Lower leg skin (tissue), 4 donors: ENCODE measurements at regions not wholly inside any gene's neighbourhood (a gene's known extent, or its start where the extent isn't known, plus 50 kb on each side); places are given as distances from the start of the nearest gene placed in this dataset.

Experiments
- DNase-seq, 2 donors: peaks; one replicate each; pipeline ENCODE4 v3.0.0-alpha.2; 2019; ENCODE audit warnings: low spot score in 2 of 2
- H3K4me3 ChIP-seq: fragments of 200-600 bp; sonication (generic); 2 replicates; pipeline ENCODE4 v1.5.1; 2017; ENCODE audit warnings: mild to moderate bottlenecking, low read depth; ENCODE audit not compliant: poor library complexity, severe bottlenecking
- CTCF ChIP-seq, 3 donors: fragments of 450-650 bp; IDR thresholded peaks; one replicate each; pipeline ENCODE4 v1.5.1; 2016; ENCODE audit warnings: antibody characterized with exemption in 3 of 3, mild to moderate bottlenecking in 3 of 3, moderate library complexity in 2 of 3
- POLR2A ChIP-seq, 2 donors: fragments of 450-650 bp; IDR thresholded peaks; one replicate each; pipeline ENCODE4 v1.6.1; 2016 to 2017; ENCODE audit warnings: antibody characterized with exemption in 2 of 2, mild to moderate bottlenecking in 1 of 2, moderate library complexity in 1 of 2
- WGBS, 2 donors: methylation state at CpG; one replicate each; pipeline ENCODE4 v1.1.5; 2018; 5-methylcytosine and 5-hydroxymethylcytosine counted together
- intact Hi-C: fragments of 100-400 bp; cut with DNase I; formaldehyde crosslinking; loops from one replicate; pipeline ENCODE4 v1.15.0; 2023; ENCODE audit warnings: low total_unique reads

- no peak for DNase-seq
- intact Hi-C loops = no loop called here
- H3K4me3 ChIP-seq = no peak overlapping the region
- 96 to 98% methylated on average over 2 of the region's 2 CpGs for WGBS, 2 donors
- TF ChIP-seq POLR2A (IDR thresholded peaks at IDR 0.05) (no peak), CTCF (IDR thresholded peaks at IDR 0.05) (no peak)
These were observed 191.6 kb upstream of the ID2 start for GRCh38 chr2:8490166-8490721.

- 57 to 60% methylated on average over 17 of the region's 17 CpGs for WGBS, 2 donors
- DNase-seq = no peak
- intact Hi-C loops = no loop called here
- no peak for TF ChIP-seq CTCF (IDR thresholded peaks at IDR 0.05)
- TF ChIP-seq POLR2A (IDR thresholded peaks at IDR 0.05) = no peak
- no peak overlapping the region for H3K4me3 ChIP-seq
These were observed 190.4 kb upstream of the ID2 start for GRCh38 chr2:8491296-8492027.

DNA sequence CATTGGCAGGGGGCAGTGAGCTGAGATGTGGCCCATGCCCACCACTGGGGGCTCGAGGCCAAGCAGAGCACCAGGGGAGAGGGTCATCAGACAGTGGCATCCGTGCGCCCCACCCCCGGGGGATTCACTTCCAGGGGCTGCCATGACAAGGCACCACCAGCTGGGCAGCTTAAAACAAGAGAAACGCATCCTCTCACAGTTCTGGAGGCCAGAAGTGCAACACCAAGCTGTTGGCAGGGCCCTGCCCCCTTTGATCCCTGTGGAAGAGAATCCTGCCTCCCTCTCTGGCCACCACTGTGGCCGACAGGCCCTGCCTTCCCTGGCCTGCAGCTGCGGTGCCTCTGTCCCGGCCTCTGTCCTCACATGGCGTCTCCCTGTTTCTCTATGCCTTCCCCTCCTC lies 187.7 kb upstream of the ID2 start:
- no peak for TF ChIP-seq CTCF (IDR thresholded peaks at IDR 0.05)
- TF ChIP-seq POLR2A (IDR thresholded peaks at IDR 0.05) = no peak
- intact Hi-C loops = no loop called here
- DNase-seq = no peak
- H3K4me3 ChIP-seq = no peak overlapping the region
- 83 to 89% methylated on average over 7 to 9 of the region's 9 CpGs for whole genome bisulfite sequencing, 2 donors

- 73 to 79% methylated on average over 3 of the region's 3 CpGs for WGBS, 2 donors
- intact Hi-C loops = no loop called here
These were observed 187.3 kb upstream of the ID2 start for GRCh38 chr2:8494589-8494988.

GRCh38 chr2:8495189-8495989 lies 186.5 kb upstream of the ID2 start:
- DNase-seq = no peak
- H3K4me3 ChIP-seq = no peak overlapping the region
- intact Hi-C loops = no loop called here
- WGBS, 2 donors = 94 to 97% methylated on average over 8 to 12 of the region's 12 CpGs
- TF ChIP-seq POLR2A (IDR thresholded peaks at IDR 0.05) = no peak
- TF ChIP-seq CTCF (IDR thresholded peaks at IDR 0.05) = no peak

More at GRCh38 chr2:8494589-8494988, 187.3 kb upstream of the ID2 start:
- DNase-seq = no peak
- TF ChIP-seq POLR2A (IDR thresholded peaks at IDR 0.05) (no peak), CTCF (IDR thresholded peaks at IDR 0.05) (no peak)
- H3K4me3 ChIP-seq = no peak overlapping the region
